ENCODE measurements at regions not wholly inside any gene's neighbourhood (a gene's known extent, or its start where the extent isn't known, plus 50 kb on each side); places are given as distances from the start of the nearest gene placed in this dataset.

- no peak overlapping the region for H3K27ac Mint-ChIP-seq
- no peak for DNase-seq
- H3K4me3 Mint-ChIP-seq: no peak overlapping the region
- H3K4me1 Mint-ChIP-seq: no peaks in the 10 kb centered on the region
- H3K36me3 Mint-ChIP-seq: no peaks in the 10 kb centered on the region
- CTCF ChIA-PET: no interaction called here
- H3K9me3 Mint-ChIP-seq: no peaks in the 10 kb centered on the region
- peaks cover 18% of the 10 kb centered on the region for H3K27me3 Mint-ChIP-seq
Observed at GRCh38 chr21:38678827-38679226, 126.9 kb upstream of the ETS2 start.

- Mint-ChIP-seq H3K4me3 (no peak overlapping the region), H3K4me1 (no peaks in the 10 kb centered on the region), H3K27ac (no peak overlapping the region), H3K27me3 (peaks cover 18% of the 10 kb centered on the region), H3K9me3 (no peaks in the 10 kb centered on the region), H3K36me3 (no peaks in the 10 kb centered on the region)
- CTCF ChIA-PET: no interaction called here
- DNase-seq: no peak
Observed at GRCh38 chr21:38679534-38679933, 126.2 kb upstream of the ETS2 start.

GRCh38 chr21:38680401-38680800 lies 125.3 kb upstream of the ETS2 start:
- DNase-seq: no peak
- Mint-ChIP-seq H3K4me3 (no peak overlapping the region), H3K27ac (no peak overlapping the region), H3K9me3 (no peaks in the 10 kb centered on the region), H3K27me3 (peaks cover 15% of the 10 kb centered on the region), H3K36me3 (no peaks in the 10 kb centered on the region), H3K4me1 (no peaks in the 10 kb centered on the region)
- CTCF ChIA-PET: no interaction called here

GRCh38 chr21:38683222-38683621 lies 122.5 kb upstream of the ETS2 start:
- CTCF ChIA-PET: no interaction called here
- no peak for DNase-seq
- Mint-ChIP-seq H3K4me3 (no peak overlapping the region), H3K4me1 (no peaks in the 10 kb centered on the region), H3K27ac (no peak overlapping the region), H3K36me3 (no peaks in the 10 kb centered on the region), H3K9me3 (no peaks in the 10 kb centered on the region), H3K27me3 (peaks cover 7% of the 10 kb centered on the region)

- CTCF ChIA-PET: no interaction called here
Observed at GRCh38 chr21:38688068-38688467, 117.7 kb upstream of the ETS2 start.

GRCh38 chr21:38691631-38692030 lies 114.1 kb upstream of the ETS2 start:
- Mint-ChIP-seq H3K9me3 (no peaks in the 10 kb centered on the region), H3K27me3 (peaks cover 12% of the 10 kb centered on the region), H3K4me3 (no peak overlapping the region), H3K36me3 (no peaks in the 10 kb centered on the region), H3K27ac (no peak overlapping the region), H3K4me1 (no peaks in the 10 kb centered on the region)
- CTCF ChIA-PET: interaction anchor here (0.6 kb wide), 1 partner anchor 12 kb away, joined by 3 read pairs; no protein-coding TSS in a partner anchor
- no peak for DNase-seq

More at GRCh38 chr21:38688068-38688467, 117.7 kb upstream of the ETS2 start:
- Mint-ChIP-seq H3K9me3 (no peaks in the 10 kb centered on the region), H3K4me1 (no peaks in the 10 kb centered on the region), H3K27ac (no peak overlapping the region), H3K27me3 (peaks cover 11% of the 10 kb centered on the region), H3K4me3 (no peak overlapping the region), H3K36me3 (no peaks in the 10 kb centered on the region)
- DNase-seq: no peak

GRCh38 chr21:38696579-38696978 lies 109.2 kb upstream of the ETS2 start:
- Mint-ChIP-seq H3K4me3 (no peak overlapping the region), H3K27me3 (peaks cover 12% of the 10 kb centered on the region), H3K4me1 (no peaks in the 10 kb centered on the region), H3K9me3 (no peaks in the 10 kb centered on the region), H3K36me3 (no peaks in the 10 kb centered on the region), H3K27ac (no peak overlapping the region)
- CTCF ChIA-PET: no interaction called here
- DNase-seq: no peak

GRCh38 chr21:38699048-38699447 lies 106.7 kb upstream of the ETS2 start:
- Mint-ChIP-seq H3K27ac (no peak overlapping the region), H3K9me3 (no peaks in the 10 kb centered on the region), H3K27me3 (peaks cover 12% of the 10 kb centered on the region), H3K36me3 (no peaks in the 10 kb centered on the region), H3K4me3 (no peak overlapping the region), H3K4me1 (no peaks in the 10 kb centered on the region)
- CTCF ChIA-PET: no interaction called here
- DNase-seq: no peak

- no peak for DNase-seq
- H3K4me3 Mint-ChIP-seq: no peak overlapping the region
- H3K4me1 Mint-ChIP-seq: no peaks in the 10 kb centered on the region
- H3K9me3 Mint-ChIP-seq: no peaks in the 10 kb centered on the region
- H3K27ac Mint-ChIP-seq: no peak overlapping the region
- CTCF ChIA-PET: no interaction called here
- no peaks in the 10 kb centered on the region for H3K36me3 Mint-ChIP-seq
- H3K27me3 Mint-ChIP-seq: peaks cover 4% of the 10 kb centered on the region
Observed at GRCh38 chr21:38702196-38702595, 103.5 kb upstream of the ETS2 start.

- no peaks in the 10 kb centered on the region for H3K4me1 Mint-ChIP-seq
- no peak overlapping the region for H3K4me3 Mint-ChIP-seq
- H3K9me3 Mint-ChIP-seq: no peaks in the 10 kb centered on the region
- no peaks in the 10 kb centered on the region for H3K27me3 Mint-ChIP-seq
- H3K36me3 Mint-ChIP-seq: no peaks in the 10 kb centered on the region
- no peak overlapping the region for H3K27ac Mint-ChIP-seq
- no peak for DNase-seq
- CTCF ChIA-PET: no interaction called here
Observed at GRCh38 chr21:38709876-38710275, 95.9 kb upstream of the ETS2 start.

- Mint-ChIP-seq H3K27me3 (no peaks in the 10 kb centered on the region), H3K9me3 (no peaks in the 10 kb centered on the region), H3K27ac (no peak overlapping the region), H3K36me3 (no peaks in the 10 kb centered on the region), H3K4me1 (no peaks in the 10 kb centered on the region), H3K4me3 (no peak overlapping the region)
- CTCF ChIA-PET: interaction anchor here (0.6 to 1.2 kb wide), 3 partner anchors 19 to 208 kb away, joined by 3 to 4 read pairs (median 4); no protein-coding TSS in a partner anchor
- no peak for DNase-seq
Observed at GRCh38 chr21:38712071-38712470, 93.7 kb upstream of the ETS2 start.

GRCh38 chr21:38712664-38713063 lies 93.1 kb upstream of the ETS2 start:
- Mint-ChIP-seq H3K27me3 (no peaks in the 10 kb centered on the region), H3K9me3 (no peaks in the 10 kb centered on the region), H3K36me3 (no peaks in the 10 kb centered on the region), H3K4me3 (no peak overlapping the region), H3K4me1 (no peaks in the 10 kb centered on the region), H3K27ac (no peak overlapping the region)
- CTCF ChIA-PET: interaction anchor here (0.6 to 1.2 kb wide), 3 partner anchors 20 to 209 kb away, joined by 3 to 4 read pairs (median 4); no protein-coding TSS in a partner anchor
- no peak for DNase-seq

- no peaks in the 10 kb centered on the region for H3K36me3 Mint-ChIP-seq
- no peaks in the 10 kb centered on the region for H3K9me3 Mint-ChIP-seq
- no peak overlapping the region for H3K27ac Mint-ChIP-seq
- H3K27me3 Mint-ChIP-seq: no peaks in the 10 kb centered on the region
- DNase-seq: no peak
- H3K4me3 Mint-ChIP-seq: no peak overlapping the region
- no peaks in the 10 kb centered on the region for H3K4me1 Mint-ChIP-seq
- CTCF ChIA-PET: no interaction called here
Observed at GRCh38 chr21:38714039-38714817, 91.5 kb upstream of the ETS2 start.

- DNase-seq: no peak
- Mint-ChIP-seq H3K36me3 (no peaks in the 10 kb centered on the region), H3K27ac (no peak overlapping the region), H3K27me3 (no peaks in the 10 kb centered on the region), H3K4me1 (no peaks in the 10 kb centered on the region), H3K9me3 (no peaks in the 10 kb centered on the region), H3K4me3 (no peak overlapping the region)
- CTCF ChIA-PET: no interaction called here
Observed at GRCh38 chr21:38714999-38715398, 90.7 kb upstream of the ETS2 start.

GRCh38 chr21:38716088-38716487 lies 89.6 kb upstream of the ETS2 start:
- CTCF ChIA-PET: no interaction called here
- no peak for DNase-seq
- Mint-ChIP-seq H3K9me3 (no peaks in the 10 kb centered on the region), H3K4me1 (no peaks in the 10 kb centered on the region), H3K4me3 (no peak overlapping the region), H3K36me3 (no peaks in the 10 kb centered on the region), H3K27ac (no peak overlapping the region), H3K27me3 (no peaks in the 10 kb centered on the region)
